Stimulated activated CD8-positive, alpha-beta memory T cell treated with anti-CD3 and anti-CD28 coated beads, Interleukin-12 subunit alpha, Interleukin-12 subunit beta, amount 100 ng/mL, for 1 hour (primary cell): ENCODE measurements at regions not wholly inside any gene's neighbourhood (a gene's known extent, or its start where the extent isn't known, plus 50 kb on each side); places are given as distances from the start of the nearest gene placed in this dataset.

Experiments used
- DNase-seq: peaks from one replicate; pipeline ENCODE4 v3.0.0-alpha.2; 2020; ENCODE audit warnings: low read depth

DNA sequence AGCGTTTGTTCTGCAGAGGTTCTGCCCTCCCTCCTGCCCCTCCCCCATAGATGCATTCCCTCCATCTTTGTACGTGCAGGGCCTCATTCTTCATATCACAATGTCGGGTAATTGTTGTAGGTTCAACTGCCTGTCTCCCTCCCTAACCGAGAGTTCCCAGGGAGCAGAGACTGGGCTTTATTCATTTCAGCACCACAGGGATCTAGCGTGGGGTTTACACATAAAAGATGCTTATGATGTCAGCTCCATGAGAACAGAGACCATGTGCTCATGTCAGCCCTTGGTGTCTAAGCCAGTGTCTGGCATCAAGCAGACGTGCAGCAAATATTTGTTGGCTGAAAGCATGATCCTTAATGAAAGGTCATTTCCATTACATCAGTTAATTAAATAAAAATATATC is 298.9 kb upstream of the TRIB2 start:
- no peak for DNase-seq

DNA sequence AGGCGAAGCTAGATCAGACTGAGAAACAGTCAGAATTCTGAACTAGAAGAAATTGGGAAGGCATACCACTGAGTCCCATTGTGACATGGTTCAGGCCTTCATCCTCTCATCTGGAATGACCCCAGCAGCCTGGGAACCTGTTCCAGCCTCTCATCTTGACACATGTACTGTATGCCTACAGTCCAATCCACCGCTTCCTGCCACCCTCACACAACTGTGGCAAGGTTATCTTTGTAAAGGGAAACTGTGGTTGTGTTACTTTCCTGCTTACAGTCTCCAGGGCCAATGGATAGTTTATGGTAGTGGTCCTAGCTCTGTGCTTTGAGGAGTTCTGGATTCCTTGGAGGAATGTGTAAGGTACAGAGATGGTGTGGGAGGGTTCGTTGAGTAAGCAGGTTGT is 296.9 kb upstream of the TRIB2 start:
- no peak for DNase-seq

GRCh38 chr2:12421046-12421445 is 295.7 kb upstream of the TRIB2 start:
- no peak for DNase-seq

DNA sequence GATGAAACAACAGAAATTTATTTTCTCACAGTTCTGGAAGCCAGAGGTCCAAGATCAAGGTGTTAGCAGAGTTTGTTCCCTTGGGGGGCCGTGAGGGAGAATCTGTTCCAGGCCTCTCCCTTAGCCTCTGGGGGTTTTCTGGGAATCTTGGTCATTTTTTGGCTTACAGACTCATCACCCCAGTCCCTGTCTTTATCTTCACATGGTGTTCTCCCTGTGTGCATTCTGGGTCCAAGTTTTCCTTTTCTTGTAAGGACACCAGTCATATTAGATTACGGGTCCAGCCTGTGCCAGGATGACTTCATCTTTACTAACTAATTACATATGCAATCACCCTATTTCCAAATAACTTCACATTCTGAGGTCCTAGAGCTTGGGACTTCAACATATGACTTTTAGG is 292.5 kb upstream of the TRIB2 start:
- DNase-seq = no peak

DNA sequence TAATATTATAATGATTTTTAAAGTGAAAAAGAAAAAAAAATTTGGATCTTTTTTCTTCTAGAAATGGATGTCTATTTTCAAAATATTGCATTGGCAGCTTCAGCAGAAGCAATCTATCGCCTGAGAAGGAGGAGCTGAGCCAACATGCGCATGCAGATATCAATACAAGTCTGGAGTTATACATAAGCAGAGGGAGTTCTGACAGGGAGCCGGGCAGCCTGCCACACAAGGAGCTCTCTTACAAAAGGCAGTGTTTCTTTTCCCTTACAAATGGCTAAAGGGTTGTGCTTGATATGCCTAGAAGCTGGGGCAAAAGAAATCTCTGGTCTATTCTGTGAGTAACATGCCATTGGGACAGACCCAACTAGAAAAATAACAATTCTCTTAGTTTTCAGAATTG is 291.9 kb upstream of the TRIB2 start:
- no peak for DNase-seq

- DNase-seq = no peak
These were observed 288.4 kb upstream of the TRIB2 start for GRCh38 chr2:12428324-12428723.

- DNase-seq = no peak
These were observed 287.9 kb upstream of the TRIB2 start for GRCh38 chr2:12428786-12429185.

DNA sequence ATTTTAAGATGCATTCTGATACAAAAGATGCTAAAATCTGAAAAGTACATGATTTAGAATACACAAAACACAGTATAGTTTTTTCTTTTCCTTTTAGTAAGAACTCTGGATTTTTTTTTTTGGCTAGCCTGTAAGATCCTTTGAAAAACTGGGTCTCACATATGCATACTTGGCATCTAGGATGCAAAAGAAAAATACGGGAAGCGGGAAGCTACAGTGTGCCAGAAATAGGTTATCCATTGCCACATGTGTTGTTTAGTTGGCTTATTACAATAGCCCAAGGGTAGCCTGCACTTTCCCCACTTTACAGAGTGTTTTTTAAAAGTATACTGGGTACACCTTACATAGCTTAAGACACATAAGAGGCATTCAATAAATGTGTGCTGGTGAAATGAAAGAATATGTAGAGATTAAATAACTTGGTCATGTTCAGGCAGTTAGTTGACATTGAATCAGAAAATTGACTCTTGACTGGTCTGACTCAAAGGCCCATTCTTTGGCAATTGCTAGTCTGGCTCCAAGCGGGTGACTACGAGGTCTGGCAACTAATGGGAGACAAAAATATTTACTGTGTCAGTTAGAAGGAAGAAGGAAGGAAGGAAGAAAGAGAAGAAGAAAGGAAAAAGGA is 286.8 kb upstream of the TRIB2 start:
- no peak for DNase-seq

DNA sequence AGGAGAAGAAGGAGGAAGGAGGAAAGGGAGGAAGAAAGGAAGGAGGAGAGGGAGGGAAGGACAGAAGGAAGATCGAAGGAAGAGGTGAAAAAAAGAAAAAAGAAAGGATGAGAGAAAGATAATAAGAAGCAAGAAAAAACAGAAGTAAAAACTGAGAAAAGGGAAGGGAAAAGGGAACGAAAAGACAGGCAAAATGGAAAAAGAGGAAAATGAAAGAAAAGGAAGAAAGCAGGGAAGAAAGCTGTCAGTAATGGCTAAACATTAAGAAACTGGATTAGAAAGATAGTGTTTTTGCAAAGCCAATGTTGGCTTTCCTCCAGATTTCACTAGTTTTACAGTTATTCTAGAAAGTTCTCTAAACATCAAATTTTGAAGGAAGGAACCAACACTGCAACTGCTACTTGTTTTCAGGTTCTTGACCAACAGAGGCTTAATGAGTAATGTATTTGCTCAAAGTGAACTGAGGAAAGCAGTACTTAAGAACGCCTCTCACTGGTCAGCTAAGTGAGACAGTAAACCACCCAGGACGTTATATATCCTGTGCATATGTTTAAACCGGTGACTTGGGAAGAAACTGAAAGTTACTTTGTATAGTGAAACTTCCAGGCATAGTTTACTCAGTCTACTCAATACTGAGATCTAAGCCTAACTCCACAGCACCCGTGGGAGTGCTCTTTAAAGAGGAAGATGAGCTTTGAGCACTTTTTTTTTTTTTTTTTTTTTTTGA is 286.2 kb upstream of the TRIB2 start:
- no peak for DNase-seq

DNA sequence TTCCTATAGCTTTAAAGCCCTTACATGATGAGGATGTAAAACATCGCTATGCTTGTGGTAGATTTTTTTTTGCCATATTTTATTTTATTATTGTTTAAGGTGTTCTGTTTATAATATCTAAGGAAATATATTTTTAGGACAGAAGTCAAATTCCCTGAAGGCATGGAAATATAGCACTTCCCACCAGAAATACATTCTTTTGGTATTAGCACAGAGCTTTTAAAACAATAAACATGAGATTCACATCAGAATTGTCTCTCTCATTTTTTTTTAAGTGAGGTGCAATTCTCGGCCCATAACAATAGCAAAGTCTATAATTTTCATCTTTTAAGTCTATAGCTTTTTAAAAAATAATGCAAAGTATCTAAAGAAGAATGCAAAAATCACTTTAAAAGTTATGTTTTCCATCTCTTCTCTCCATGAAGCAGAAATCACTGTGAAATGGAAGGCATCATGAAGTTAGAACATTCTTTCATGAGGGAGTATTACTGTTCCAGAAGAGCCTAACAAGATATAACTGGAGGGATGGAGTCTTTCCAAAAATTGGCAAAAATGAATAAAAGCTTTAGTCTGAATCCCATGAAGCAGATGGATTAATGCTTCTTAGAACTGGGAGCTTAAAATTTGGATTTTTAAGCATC is 283.6 kb upstream of the TRIB2 start:
- DNase-seq = no peak

DNA sequence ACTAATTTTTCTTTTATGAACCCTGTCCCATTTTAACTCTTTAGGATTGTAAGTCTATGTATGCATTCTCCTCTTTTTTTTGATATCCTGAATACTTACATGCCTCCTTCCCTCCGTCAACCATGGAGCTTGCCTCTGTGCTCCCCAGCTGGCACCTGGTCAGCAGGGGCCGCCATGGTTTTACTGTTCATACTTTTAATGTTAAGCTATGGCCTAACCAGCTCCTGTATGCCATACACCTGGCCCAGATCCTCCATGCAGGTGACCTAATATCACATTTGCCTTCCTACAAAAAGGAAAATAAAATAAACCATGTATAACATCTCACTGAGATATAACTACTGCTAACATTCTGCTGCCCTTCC is 283.1 kb upstream of the TRIB2 start:
- no peak for DNase-seq

GRCh38 chr2:12434630-12435098 is 282.1 kb upstream of the TRIB2 start:
- no peak for DNase-seq

- DNase-seq = no peak
These were observed 281.1 kb upstream of the TRIB2 start for GRCh38 chr2:12435430-12436222.

- no peak for DNase-seq
These were observed 280.3 kb upstream of the TRIB2 start for GRCh38 chr2:12436483-12436882.

- no peak for DNase-seq
These were observed 279.7 kb upstream of the TRIB2 start for GRCh38 chr2:12436935-12437561.

- no peak for DNase-seq
These were observed 276.0 kb upstream of the TRIB2 start for GRCh38 chr2:12440731-12441130.

- no peak for DNase-seq
These were observed 274.8 kb upstream of the TRIB2 start for GRCh38 chr2:12441750-12442475.

DNA sequence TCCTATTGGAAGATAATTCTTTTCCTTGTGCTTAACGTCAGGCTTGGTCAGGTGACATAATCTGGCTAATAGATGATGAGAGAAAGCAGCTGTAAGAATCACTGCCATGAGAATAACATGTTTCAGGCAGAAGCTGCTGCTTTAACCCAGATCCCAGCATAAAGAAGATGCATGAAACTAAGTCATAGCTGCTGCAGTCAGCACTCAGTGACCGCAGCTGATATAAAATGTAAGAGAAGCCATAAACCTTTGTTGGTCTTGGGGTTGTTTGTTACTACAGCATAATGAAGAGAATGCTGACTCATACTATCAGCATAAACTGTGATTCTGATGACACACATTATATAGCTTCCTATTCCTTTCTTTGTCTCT is 274.3 kb upstream of the TRIB2 start:
- no peak for DNase-seq

DNA sequence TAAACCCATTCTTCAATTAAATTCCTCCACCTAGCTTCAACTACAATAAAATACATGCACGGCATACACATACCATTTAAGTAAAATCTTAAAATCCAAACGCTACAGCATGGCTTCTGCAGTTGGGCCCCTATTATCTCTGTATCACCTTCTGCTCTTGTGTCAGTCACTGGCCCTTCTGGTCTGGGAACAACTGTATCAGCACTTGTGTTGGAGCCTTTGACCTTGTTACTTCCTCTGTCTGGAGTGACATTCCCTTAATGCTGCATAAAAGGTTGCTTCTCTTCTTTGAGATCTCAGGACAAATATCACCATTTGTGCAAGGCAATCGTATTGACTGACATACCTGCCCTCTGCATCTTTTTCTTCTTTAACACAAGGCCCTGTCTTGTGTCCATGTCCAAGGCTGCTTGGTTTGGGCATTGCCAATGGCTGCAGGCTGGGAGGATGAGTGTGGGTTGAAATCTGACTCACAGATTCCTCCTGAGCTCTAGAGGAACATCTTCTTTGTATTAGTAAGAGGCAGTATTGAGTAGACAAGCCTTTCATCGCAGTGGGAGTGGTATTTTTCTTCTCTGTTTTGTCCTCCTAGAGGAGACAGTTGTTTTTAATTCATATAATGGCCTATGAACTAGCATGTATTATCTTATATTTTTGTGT is 267.8 kb upstream of the TRIB2 start:
- DNase-seq = no peak

GRCh38 chr2:12451726-12452125 is 265.0 kb upstream of the TRIB2 start:
- DNase-seq = no peak

DNA sequence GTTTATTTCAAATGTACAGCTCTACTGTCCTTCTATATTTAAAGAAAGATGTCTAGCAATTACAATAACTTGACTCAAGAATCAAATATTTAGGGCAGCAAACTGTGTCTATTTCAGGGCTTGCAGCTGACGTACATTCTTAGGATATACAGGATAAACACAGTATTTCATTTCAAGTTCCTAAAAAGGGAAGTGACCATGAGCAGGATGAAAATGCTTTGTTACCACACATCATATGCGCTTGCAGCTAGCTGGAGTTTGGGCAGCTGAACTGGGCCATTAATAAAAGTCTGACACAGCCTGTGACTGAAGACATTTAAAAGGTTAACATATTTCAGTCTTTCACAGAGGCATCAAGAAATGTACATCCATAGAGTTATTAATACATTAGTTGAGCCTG is 264.6 kb upstream of the TRIB2 start:
- no peak for DNase-seq
